NCI-H82 treated with DMSO at 0.1 percent for 48 hours (cell line): ENCODE measurements at regions not wholly inside any gene's neighbourhood (a gene's known extent, or its start where the extent isn't known, plus 50 kb on each side); places are given as distances from the start of the nearest gene placed in this dataset.

Experiments
- DNase-seq: peaks from one replicate; lab custom pipeline; 2025; ENCODE audit not compliant: unreplicated experiment; lab: John Stamatoyannopoulos, UW

DNA sequence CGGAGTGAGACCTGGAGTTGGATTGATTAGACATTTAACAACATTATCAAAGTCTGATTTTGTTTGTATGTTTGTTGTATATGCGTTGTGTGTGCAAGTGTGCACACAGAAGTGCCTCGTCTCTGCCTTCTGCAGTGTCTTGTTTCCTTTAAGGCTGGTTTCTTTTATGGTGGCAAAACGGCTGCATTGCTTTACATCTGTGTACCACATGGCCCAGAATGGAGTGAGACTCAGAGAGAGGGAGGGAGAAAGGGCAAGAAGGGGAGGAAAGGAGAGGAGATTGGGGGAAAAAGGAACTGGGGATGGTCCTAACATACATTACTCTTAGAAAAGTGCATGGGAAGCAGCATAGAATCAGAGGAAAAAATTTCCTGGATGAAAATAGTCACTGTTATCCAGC, 99.7 kb upstream of the WLS start:
- no peak for DNase-seq

DNA sequence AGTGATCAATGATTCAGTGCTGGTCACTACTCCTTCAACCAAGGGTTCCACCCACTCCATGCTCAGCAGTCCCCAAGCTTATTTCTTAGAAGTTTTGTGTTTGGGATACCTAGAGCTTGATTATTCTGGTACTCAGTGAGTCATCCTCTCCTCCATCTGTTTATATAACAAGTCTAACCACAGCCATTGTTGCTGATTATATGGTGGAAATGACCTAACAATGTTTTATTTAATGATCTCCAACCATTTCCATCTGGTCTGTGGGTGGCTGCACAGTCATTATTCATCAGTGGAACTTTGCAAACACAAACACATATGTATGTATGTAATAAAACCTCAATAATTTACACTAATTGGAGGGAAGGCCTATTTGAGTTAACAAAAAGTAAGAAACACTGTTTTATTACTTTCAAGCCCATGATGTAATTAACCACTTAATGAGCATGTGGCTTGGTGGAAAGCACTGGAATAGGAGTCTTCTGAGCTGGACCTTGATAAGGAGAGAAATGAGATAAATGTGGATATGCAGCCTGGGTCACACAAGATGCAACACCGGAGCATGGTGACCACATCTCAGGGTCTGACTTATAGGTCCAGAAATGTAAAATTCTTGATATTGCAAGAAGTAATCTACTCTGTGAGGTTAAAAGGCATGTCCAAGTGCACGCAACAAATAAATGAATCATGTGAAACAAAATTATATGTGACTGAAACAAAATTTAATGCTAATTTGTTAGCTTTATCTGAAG, 99.0 kb upstream of the WLS start:
- no peak for DNase-seq

GRCh38 chr1:68330391-68330790, 98.1 kb upstream of the WLS start:
- no peak for DNase-seq

DNA sequence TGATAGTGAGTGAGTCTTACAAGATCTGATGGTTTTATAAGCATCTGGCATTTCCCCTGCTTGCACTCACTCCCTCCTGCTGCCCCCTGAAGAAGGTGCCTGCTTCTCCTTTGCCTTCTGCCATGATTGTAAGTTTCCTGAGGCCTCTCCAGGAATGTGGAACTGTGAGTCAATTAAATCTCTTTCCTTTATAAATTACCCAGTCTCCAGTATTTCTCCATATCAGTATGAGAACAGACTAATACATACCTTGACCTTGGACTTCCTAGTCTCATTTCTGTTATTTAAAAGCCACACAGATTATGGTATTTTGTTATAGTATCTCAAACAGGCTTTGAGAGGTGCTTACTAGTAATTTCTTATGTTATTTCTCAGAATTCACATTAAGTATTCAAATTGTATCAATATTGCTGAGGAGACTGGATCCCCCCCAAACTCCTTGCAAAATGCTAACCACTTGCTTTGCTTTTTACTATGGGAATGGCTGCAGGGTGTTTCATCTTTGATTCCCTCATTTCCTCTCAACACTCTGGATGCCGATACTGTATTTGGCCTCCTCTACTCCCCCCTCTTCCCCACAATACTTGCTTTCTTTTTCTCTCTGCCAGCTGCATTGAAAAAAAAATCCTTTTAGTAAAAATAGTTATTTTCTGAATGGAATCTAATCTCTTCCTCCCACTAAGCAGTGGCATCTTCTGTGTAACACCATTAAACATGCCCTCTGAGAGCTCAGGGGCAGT, 96.9 kb upstream of the WLS start:
- no peak for DNase-seq

DNA sequence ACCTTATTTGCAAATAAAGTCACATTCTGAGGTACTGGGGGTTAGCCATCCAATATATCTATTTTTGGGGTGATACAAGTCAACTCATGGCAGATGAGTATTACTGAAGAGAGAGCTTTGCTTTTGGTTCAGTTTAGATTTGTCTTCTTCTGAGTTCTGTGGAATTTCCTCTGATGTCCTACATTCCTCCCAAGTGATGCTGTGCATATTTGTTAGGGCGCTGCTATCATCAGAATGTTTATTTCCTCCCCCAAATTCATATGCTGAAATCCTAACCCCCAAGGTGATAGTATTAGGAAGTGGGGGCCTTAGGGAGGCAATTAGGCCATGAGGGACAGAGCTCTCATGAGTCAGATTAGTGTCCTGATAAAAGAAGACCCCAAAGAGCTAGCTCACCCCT, 96.2 kb upstream of the WLS start:
- no peak for DNase-seq

- DNase-seq, result no peak
Observed at GRCh38 chr1:68327414-68327813, 95.1 kb upstream of the WLS start.

- no peak for DNase-seq
Observed at GRCh38 chr1:68326481-68326880, 94.2 kb upstream of the WLS start.

DNA sequence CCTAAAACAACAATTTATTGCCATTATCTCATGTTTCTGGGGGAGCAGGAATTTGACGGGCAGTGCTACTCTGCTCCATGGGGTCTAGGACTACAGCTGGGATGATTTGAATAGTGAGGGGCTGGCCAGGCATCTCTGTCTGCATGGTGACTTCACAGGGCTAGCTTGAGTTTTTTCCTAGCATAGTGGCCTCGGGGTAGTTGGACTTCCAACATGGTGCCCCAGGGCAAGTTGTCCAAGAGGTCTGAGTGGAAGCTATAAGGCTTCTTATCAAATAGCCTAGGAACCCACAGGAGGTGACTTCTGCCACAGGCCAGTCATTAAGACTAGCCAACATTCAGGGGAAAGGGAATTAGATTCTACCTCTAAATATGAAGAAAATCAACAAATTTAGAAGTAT, 92.0 kb upstream of the WLS start:
- no peak for DNase-seq

GRCh38 chr1:68322837-68323687, 90.7 kb upstream of the WLS start:
- DNase-seq, result no peak

GRCh38 chr1:68322096-68322495, 89.8 kb upstream of the WLS start:
- DNase-seq, result no peak

DNA sequence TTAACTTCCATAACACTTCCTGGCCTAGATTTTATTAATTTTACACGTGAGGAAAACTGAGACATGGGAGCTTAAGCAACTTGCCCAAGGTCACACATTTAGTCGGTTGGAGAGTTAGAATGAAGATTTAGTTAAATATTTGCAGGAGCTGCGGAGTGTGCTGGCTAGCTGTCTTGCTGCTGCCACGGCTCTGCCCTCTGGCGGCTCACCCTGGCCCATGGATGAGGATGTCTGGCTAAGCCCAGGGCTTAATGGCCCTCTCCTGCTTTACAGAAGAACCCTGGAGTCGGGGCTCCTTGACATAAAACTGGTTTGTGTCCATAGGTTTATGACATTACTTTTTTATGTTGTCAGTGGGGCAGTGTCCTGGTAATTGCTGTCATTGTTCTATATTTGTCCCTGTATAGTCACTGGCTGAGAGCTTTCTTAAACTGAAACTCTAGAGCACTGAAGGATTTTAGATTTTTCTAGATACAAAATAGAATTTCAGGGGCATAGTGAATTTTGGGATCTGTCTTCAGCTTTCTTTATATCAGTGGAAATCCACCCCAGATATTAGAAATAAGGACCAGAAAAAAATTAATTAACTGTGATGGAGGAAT, 88.9 kb upstream of the WLS start:
- no peak for DNase-seq

GRCh38 chr1:68320349-68320748, 88.0 kb upstream of the WLS start:
- DNase-seq, result no peak

GRCh38 chr1:68319907-68320306, 87.6 kb upstream of the WLS start:
- no peak for DNase-seq

DNA sequence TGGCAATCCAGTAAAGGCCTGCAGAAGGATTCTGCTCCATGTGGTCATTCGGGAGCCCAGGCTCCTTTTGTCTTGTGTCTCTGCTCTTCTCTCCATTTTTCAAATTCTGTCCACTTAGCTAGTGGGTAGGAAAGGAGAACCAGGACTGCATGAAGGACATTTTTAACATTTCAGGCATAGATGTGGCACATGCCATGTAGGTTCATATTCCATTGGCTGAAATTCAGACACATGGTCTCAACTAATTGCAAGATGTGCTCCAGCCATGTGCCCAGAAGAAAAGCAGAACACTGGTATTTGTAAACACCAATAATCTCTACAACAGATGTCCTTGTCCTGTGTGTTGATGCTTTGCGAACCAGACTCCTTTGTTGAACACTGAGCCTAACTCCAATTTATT, 85.2 kb upstream of the WLS start:
- DNase-seq, result no peak

GRCh38 chr1:68314151-68314780, 81.9 kb upstream of the WLS start:
- no peak for DNase-seq

DNA sequence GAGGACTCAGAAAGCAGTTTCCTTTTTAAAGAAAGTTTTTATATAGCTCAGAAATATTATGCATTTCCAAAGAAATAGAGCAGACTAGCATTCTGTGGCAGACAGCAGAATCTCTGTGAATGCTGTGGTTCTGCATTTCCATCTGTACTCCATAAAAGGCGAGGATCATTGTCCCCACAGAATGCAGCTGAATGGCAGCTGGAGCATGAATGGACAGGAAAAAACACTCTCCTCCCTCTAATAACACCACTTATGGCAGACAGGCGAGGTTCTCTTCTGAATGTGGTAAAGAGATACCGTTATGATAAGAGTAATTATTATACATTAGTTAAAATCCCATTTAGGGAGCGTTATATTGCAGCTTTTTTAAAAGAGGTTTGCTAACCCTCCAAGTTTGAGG, 81.4 kb upstream of the WLS start:
- no peak for DNase-seq

DNA sequence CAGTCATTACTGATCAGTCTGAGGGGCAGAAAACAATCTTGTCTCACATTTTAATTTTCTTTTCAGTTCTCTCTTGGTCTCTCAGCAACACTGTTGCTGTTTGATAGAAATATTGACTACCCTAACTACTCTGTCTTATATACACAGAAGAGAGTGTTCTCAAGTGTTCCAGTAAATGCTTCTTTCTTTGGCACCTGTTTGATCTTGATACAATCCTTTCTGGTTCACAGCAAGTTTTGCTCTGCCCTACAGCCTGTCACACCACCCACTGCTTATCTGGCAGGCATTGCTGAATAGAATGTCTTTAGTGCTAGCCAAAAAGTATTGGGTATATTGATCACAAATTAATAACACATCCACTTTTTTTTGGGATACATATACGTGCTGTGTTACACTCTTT, 75.7 kb upstream of the WLS start:
- no peak for DNase-seq

DNA sequence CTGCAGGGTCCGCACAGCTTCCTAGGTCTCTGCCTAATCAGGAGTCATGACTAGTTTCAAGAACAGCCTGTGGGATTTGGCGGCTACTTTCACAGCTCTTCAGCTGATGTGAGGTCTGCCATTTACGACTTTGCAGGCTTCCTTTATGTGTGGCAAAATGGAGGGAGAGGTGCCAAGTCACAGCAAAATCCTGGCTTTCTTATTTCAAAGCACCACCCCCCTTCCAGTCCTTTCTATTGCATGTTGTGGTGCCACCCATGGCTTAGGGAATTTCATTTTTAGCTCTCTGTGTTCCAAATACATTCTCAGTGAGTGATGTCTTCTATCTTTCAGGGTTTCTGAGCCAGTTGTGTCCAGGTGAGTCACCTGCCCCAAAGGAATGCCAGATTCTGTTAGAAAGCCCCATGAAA, 75.1 kb upstream of the WLS start:
- DNase-seq, result no peak

DNA sequence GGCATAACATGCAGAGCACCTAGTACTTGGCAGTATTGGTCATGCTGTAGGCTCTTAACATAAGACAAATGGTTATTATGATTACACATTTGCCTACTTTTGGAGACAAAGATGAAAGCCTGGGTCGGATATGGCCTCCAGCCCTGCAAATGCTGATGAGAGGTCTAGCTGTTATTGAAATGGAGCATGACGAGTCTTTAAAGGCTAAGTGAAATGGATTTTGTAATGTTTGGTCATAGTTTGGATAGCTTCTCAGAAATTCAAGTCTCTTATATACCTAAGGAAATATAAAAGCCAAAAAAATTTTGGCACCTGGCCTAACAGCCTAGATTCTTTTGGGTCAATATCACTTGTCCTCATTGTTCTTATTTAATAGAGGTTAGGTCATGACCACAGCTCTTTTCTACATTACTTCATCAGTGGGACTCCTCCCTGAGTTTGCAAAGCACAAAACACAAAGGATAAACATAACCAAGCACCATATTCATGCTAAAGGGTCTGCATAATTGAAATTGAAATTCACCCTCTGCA, 69.2 kb upstream of the WLS start:
- no peak for DNase-seq

DNA sequence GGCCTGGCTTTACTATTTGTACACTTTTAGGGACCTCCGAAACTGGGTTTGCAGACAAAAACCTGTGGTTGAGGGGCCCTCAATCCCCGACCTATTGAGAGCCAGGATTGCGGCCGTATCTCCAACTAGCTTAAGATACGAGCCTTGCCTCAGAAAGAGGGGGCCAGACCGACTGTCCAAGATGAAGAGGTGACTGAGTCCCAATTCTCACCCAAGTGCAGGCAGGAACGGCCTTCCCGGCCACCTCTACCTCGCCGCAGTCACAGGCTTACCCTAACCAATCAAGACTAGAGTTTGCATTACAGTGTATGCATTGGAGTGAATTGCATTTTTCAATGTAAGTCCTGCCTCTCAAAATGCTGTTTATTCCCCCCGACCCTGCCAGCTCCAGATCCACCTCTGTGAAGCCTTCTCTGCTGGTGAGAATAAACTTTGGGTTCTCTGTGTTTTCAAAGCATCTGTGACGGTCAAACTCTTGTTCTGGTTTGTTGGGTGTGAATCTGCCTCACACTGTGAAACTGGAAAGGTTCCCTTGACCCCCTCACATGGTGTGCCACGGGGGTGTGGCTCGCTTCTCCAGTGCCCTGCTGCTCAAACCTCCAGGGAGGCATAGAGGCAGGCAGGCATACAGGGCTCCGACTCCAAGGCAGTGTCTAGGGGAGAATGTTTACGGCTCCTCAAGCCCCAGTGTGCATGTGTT, 62.2 kb upstream of the WLS start:
- no peak for DNase-seq
